GM18951 (cell line): ENCODE measurements at regions not wholly inside any gene's neighbourhood (a gene's known extent, or its start where the extent isn't known, plus 50 kb on each side); places are given as distances from the start of the nearest gene placed in this dataset.

ENCODE experiments used
- POLR2A ChIP-seq: IDR thresholded peaks from 4 replicates; pipeline ENCODE4 v1.6.1; 2011; ENCODE audit warnings: mild to moderate bottlenecking; ENCODE audit not compliant: insufficient read length, insufficient read depth; ENCODE audit errors: extremely low read depth
- in situ Hi-C: fragments of 300-500 bp; cut with MboI; formaldehyde crosslinking; loops from one replicate; pipeline ENCODE4 v1.12.0; 2022; ENCODE audit warnings: low sequenced_read_pairs, mixed read lengths, inconsistent platforms; ENCODE audit not compliant: unreplicated experiment

DNA sequence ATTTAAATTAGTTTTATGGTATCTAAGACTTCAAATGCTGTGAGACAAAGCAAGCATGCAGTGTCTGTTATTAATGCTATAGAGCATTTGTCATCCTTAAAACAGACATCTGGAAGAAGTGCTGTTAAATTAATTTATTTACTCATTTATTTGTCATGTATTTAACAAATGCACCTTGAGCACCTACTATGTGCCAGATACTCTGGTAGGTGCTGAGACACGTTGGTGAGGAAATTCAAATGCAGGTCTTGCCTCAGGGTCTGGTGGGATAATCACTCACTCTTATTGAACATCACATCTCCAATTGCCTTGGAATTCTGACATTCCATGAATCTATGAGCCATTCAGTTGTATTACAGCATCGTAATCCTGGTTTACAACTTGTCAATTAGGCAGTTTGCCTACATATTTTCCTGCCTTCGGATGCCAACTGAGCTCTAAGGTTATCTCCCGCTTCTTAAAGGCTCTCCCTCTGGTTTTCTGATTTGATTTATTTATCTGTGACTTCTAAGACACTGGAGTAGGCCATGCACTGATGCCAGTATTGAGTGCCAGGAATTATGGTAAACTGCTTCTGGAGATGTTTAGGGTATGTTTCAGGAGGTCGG, 56.0 kb upstream of the RPS23 start:
- TF ChIP-seq POLR2A, result no peak
- in situ Hi-C loops, result no loop called here

DNA sequence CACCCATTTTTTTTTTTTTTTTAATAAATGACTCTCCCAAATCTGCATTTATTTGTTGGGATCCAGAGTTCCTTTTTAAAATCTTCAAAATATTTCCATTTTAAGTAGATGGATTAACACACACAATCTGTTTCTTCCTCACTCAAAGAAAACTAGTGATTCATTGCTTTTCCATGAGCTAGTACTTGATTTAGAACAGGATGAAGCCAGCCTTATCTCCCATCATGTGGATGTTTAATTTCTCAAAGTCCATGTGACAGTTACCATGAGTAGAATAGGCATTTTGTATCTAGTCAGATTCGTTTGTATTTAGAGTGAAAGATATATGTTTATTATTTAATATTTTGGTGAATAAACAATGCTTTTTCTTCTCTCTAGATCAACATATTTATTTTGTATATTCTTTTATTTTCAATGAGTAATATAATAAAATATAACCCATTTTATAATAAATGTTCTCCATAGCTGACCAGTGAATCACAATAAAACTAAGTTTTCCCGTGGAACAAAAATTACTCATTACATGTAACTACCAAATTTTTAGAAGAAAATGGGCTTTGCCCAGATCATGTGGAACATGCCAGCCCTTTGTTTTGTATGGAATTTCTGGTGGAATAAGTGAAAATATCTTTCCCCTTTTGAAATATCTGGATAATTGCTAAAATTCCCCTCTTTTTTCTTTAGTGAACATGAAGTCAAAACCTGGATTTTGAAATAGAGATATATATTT, 54.9 kb upstream of the RPS23 start:
- TF ChIP-seq POLR2A, result no peak
- in situ Hi-C loops, result no loop called here

DNA sequence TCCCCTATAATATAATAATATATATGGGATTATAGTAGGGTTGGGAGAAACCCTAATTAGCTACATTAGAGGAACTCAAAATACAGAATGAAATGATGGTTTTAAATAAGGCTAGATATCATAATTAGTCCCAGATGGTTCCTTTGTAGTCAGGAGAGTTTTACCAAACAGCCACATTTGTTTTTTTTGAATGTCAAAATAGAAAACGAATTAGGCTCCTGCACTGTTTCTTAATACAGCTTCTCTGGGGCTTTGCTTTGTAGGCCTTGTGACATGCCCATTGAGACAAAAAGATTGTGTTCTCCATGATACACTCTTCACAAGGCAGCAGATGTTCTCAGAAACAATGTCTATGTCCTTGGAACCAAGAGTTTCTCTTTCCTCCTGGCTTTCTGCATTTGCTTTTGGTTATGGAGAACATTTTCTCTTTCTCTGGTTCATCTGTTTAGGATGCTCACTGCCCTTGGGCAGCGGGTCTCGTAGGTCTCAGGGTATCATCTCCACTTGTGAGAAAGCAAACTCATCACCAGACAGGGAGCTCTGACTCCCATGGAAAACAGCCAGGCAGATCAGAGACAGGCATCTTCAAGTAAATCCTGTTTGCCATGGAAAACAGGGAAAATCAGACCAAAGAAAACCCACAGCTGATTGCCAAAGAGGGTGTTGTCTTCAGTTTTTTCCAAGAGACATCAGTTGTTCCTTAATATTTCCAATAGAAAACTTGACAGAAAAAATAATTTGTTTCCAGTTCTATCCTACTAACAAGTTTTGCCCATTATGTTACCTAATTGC, 54.1 kb upstream of the RPS23 start:
- in situ Hi-C loops, result no loop called here
- TF ChIP-seq POLR2A, result no peak

DNA sequence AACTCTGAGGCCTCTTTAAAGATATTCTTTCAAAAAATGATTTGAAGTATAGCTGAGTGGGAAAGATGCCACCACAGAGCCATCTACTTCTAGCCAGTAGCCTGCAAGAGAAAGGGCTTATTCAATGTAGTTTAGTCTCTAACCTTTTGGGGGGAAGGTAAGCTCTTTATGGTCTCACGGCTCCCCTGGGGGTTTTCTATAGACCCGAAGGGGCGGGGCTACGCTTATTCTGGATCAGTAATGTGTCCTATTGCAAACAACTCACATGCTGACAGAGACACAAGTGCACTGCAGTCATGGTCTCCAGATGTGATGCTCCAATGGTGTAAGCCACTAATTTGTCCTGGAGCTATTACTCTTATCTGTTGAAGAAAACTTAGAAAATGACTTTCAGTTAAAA, 53.4 kb upstream of the RPS23 start:
- in situ Hi-C loops, result no loop called here
- TF ChIP-seq POLR2A, result no peak

DNA sequence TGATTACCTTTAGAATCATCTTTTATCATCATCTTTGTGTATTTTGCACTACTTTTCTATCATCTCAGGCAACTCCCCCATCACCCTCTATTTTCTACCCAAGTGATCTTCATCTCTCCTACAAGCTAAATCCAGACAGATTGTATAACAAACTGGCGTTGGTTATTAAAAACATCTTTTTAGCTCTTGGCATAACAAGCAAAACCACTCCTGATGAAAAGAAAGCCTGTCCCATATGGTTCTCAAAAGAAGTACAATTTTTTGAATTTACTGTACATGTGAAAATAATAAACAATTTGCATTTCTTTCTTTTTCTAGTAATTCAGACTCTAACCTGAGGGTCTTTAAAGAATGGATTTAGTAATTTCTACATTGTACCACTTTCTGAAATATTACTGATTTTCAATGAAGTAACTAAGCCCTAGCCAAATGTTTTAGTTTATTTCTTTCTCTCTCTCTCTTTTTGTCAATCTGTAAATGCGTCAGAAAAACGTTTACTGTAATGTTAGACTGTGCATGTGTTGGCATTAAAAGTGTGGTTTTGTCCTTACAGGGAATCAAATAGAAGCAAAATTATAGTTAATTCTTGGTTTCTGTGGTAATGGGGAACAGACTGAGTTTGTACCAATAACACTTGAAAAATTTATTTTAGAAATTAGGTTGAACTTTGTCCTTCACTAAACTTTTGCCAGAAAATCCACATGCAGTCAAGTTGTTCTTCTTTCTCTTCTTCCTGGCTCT, 52.5 kb upstream of the RPS23 start:
- in situ Hi-C loops, result no loop called here
- no peak for TF ChIP-seq POLR2A

DNA sequence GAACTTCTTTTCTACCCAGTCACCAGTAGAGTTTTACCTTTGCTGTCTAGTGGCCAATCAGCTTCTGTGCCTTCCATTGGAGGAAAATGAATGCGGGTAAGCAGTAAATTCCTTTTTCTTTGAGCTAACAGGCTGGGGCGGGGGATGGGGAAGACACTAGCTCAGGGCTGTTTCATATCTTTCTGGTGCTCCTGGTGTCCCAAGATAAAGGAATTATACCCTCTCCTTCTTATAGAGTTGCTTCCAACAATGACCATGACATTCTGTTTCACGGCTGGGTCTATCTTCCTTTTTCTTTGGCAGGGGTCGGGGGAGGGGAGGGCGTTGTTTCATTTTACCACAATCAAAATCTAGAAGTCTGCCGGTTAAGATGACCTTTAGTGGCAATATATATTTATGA, 51.2 kb upstream of the RPS23 start:
- in situ Hi-C loops, result no loop called here

More for the DNA sequence above, 51.2 kb upstream of the RPS23 start:
- no peak for TF ChIP-seq POLR2A
